Right atrium auricular region (tissue), 2 donors: ENCODE measurements at regions not wholly inside any gene's neighbourhood (a gene's known extent, or its start where the extent isn't known, plus 50 kb on each side); places are given as distances from the start of the nearest gene placed in this dataset.
"Not testable (repeated sequence)": the region's sequence is repeated elsewhere in the genome, so short reads cannot be mapped to it uniquely, and the experiment has no call there.

Experiments
- DNase-seq: peaks from one replicate; pipeline ENCODE4 v3.0.0-alpha.2; 2019; ENCODE audit warnings: low spot score
- H3K27ac ChIP-seq, 2 donors: fragments of 200-600 bp; sonication (generic); 1 replicate in 1 of 2; 2 replicates in 1 of 2; pipeline ENCODE4 v1.5.1; 2016 to 2019
- H3K27me3 ChIP-seq, 2 donors: fragments of 200-600 bp; sonication (generic); one replicate each; pipeline versions ENCODE4 v1.5.1 to v1.6.0; 2017 to 2019
- H3K36me3 ChIP-seq: fragments of 200-600 bp; sonication (generic); one replicate; pipeline ENCODE4 v1.5.1; 2016
- H3K4me1 ChIP-seq, 2 donors: fragments of 200-600 bp; sonication (generic); one replicate each; pipeline versions ENCODE4 v1.5.1 to v1.6.0; 2017 to 2019
- H3K4me3 ChIP-seq, 2 donors: fragments of 200-600 bp; sonication (generic); 1 replicate in 1 of 2; 2 replicates in 1 of 2; pipeline ENCODE4 v1.5.1; 2017 to 2019; ENCODE audit warnings: mild to moderate bottlenecking in 1 of 2, moderate library complexity in 1 of 2
- H3K9me3 ChIP-seq, 2 donors: fragments of 200-600 bp; sonication (generic); one replicate each; pipeline ENCODE4 v1.5.1; 2019
- TF ChIP-seq, protein P1 (sequence below), 2 donors: fragments of 200-600 bp; sonication (generic); IDR thresholded peaks; one replicate each; pipeline ENCODE4 v1.5.1; 2019; ENCODE audit warnings: antibody characterized with exemption in 2 of 2

DNA sequence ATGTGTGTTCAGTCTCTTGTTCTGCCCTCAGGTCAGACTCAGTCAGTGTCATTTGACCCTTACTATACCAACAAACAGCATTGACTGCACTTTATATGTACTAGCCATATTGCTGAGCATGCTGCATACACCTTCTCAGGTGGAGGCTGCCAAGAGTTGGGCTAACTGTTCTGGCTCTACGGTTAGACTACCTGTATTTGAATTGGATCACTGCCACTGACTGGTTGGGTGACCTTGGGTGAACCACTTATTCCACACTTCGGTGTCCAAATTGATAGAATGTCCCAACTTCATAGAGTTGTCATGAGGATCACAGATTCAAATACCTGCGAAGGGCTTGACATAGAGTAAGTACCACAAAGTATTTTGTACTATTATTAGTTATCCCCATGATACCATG lies 91.2 kb upstream of the GPR50 start:
- H3K36me3 ChIP-seq, result no peaks in the 10 kb centered on the region
- no peak overlapping the region for H3K27ac ChIP-seq
- no peaks in the 10 kb centered on the region for H3K27me3 ChIP-seq
- H3K9me3 ChIP-seq, result no peaks in the 10 kb centered on the region
- TF ChIP-seq, protein P1, sequence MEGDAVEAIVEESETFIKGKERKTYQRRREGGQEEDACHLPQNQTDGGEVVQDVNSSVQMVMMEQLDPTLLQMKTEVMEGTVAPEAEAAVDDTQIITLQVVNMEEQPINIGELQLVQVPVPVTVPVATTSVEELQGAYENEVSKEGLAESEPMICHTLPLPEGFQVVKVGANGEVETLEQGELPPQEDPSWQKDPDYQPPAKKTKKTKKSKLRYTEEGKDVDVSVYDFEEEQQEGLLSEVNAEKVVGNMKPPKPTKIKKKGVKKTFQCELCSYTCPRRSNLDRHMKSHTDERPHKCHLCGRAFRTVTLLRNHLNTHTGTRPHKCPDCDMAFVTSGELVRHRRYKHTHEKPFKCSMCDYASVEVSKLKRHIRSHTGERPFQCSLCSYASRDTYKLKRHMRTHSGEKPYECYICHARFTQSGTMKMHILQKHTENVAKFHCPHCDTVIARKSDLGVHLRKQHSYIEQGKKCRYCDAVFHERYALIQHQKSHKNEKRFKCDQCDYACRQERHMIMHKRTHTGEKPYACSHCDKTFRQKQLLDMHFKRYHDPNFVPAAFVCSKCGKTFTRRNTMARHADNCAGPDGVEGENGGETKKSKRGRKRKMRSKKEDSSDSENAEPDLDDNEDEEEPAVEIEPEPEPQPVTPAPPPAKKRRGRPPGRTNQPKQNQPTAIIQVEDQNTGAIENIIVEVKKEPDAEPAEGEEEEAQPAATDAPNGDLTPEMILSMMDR (IDR thresholded peaks at IDR 0.05), result no peak
- H3K4me3 ChIP-seq, result no peak overlapping the region
- no peak for DNase-seq
- H3K4me1 ChIP-seq, result peaks cover 0 to 10% of the 10 kb centered on the region in 2 donors

DNA sequence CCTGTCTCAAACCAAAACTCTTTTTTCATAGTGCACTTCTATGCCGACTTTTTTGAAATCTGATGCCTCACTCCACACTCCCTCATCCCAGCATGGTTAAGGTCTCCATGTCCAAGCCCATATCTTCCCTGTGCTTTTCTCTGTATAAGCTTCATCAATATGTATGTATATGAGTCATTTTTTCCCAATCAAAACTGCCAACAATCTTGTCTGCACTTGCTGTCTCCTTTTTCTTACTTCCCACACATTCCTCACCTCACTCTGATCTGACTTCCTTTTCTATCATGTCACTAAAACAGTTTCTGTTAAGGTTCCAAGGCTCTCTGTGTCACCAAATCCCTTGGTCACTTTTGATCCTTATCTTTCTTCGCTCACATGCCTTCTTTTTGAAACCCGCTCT lies 88.2 kb upstream of the GPR50 start:
- no peak overlapping the region for H3K4me3 ChIP-seq
- no peak overlapping the region for H3K27ac ChIP-seq
- no peak for DNase-seq
- no peaks in the 10 kb centered on the region for H3K9me3 ChIP-seq
- TF ChIP-seq, protein P1 (IDR thresholded peaks at IDR 0.05), result no peak
- H3K36me3 ChIP-seq, result no peaks in the 10 kb centered on the region
- no peaks in the 10 kb centered on the region for H3K27me3 ChIP-seq
- H3K4me1 ChIP-seq, result no peaks in the 10 kb centered on the region

DNA sequence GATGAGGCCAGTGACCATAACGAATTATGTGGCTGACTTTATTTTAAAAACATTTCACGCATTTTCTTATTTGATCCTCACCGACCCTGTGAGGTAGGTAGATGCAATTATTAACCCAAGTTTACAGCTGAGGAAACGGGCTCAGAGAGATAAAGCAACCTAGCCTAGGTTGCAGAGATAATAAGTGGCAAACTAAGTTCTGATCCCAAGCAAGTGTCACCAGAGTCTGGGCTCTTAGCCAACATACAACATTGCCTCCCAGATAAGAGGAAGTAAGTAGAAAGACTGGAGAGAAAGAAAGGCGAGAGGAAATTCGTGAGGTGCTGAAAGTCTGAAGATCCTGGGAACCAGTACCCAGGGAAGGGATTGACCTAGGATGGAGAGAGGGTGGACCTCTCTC lies 77.4 kb upstream of the GPR50 start:
- no peaks in the 10 kb centered on the region for H3K9me3 ChIP-seq
- no peaks in the 10 kb centered on the region for H3K36me3 ChIP-seq

DNA sequence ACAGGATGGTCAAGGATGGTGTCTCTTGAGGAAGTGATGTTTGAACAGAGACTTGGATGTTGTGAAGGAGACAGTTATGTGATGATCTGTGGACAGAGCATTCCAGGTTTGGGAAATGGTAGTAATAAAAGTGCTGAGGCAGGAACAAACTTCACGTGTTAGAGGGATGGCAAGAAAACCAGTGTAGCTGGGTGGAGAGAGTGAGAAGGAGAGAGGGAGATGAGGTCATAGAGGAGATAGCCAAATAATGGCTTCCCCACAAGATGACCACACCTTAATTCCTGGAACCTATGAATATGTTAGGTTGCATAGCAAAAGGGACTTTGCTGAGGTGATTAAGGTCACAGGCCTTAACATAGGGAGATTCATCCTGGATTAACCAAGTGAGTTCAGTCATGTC lies 75.6 kb upstream of the GPR50 start:
- Histone ChIP-seq H3K27me3 (no peaks in the 10 kb centered on the region), H3K36me3 (no peaks in the 10 kb centered on the region), H3K9me3 (no peaks in the 10 kb centered on the region), H3K4me1 (no peaks in the 10 kb centered on the region), H3K4me3 (no peak overlapping the region), H3K27ac (no peak overlapping the region)
- TF ChIP-seq, protein P1 (IDR thresholded peaks at IDR 0.05), result no peak
- DNase-seq, result no peak

More for the DNA sequence above, 77.4 kb upstream of the GPR50 start:
- no peak for DNase-seq
- TF ChIP-seq, protein P1 (IDR thresholded peaks at IDR 0.05), result no peak
- H3K4me1 ChIP-seq, result no peaks in the 10 kb centered on the region
- H3K27me3 ChIP-seq, result no peaks in the 10 kb centered on the region
- H3K4me3 ChIP-seq, result no peak overlapping the region
- H3K27ac ChIP-seq, result no peak overlapping the region

DNA sequence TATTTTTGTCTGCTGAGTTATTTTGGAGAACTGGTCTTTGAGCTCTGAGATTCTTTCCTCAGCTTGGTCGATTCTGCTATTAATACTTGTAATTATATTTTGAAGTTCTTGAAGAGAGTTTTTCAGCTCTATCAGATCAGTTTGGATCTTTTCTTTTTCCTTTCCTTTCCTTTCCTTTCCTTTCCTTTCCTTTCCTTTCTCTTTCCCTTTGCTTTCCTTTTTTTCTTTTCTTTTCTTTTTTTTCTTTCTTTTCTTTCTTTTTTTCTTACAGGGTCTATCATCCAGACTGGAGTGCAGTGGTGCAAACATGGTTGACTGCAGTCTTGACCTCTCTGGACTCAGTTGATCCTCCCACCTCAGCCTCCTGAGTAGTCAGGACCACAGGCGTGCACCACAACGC lies 63.2 kb upstream of the GPR50 start:
- not testable (repeated sequence) for DNase-seq, H3K4me1 ChIP-seq, H3K36me3 ChIP-seq, H3K27ac ChIP-seq, H3K27me3 ChIP-seq, H3K9me3 ChIP-seq, H3K4me3 ChIP-seq
